HG02588 (cell line): ENCODE measurements at regions not wholly inside any gene's neighbourhood (a gene's known extent, or its start where the extent isn't known, plus 50 kb on each side); places are given as distances from the start of the nearest gene placed in this dataset.

Experiments used
- ATAC-seq: cut with Tn5 transposase; IDR thresholded peaks from one replicate; pipeline ENCODE4 v1.9.1; 2021; ENCODE audit warnings: mild to moderate bottlenecking, moderate library complexity; ENCODE audit not compliant: unreplicated experiment

DNA sequence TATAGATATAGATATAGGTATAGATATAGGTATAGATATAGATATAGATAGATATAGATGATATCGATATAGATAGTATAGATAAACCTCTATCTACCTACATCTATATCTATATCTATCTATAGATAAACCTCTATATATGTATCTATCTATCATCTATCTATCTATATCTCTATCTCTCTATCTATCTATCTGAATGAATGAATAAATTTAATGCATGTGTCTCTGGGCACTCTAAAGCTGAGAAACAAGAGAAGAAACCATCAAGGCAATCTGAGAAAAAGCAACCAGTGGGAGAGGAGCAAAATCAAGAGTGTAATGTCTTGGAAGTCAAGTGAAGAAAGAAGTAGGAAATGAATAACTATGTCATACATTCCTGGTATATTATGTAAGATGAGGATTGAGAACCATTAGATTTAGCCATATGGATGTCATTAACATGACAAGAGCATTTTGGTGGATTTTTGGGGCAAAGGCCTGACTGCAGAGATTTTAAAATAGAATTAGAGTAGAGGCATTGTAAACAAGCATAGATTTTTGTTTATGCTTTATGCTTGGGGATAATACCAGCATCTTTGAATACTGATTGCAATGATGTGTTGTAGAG, 1262.7 kb upstream of the MIR17HG start:
- no peak for ATAC-seq

DNA sequence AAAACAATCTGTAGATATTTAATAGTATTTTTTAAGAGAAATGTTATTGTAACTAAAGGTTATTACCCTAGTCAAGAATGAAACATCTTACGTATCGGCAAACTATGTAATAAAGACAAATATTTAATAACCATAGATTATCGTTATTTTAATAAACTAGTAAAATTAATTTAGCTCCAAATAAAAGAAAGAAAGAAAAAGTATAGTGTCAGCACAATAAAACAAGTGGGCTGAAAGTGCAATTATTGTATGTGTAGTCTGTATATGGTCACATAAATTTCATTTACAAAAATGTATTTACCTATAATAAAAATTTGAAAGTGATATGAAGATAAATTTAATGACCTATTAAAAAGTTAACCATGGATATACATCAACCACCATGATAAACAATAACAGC, 1258.4 kb upstream of the MIR17HG start:
- ATAC-seq = no peak

DNA sequence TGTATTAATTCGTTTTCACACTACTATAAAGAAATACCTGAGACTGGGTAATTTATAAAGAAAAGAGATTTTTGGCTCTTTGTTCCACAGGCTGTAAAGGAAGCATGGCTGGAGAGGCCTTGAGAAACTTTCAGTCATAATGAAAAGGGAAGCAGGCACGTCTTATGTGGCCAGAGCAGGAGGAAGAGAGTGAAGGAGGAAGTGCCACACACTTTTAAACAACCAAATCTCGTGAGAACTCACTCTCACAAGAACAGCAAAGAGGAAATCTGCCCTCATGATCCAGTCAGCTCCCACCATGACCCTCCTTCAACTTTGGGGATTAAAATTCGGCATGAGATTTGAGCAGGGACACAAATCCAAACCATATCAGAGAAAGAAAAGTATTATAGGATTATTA, 1255.9 kb upstream of the MIR17HG start:
- ATAC-seq = no peak

DNA sequence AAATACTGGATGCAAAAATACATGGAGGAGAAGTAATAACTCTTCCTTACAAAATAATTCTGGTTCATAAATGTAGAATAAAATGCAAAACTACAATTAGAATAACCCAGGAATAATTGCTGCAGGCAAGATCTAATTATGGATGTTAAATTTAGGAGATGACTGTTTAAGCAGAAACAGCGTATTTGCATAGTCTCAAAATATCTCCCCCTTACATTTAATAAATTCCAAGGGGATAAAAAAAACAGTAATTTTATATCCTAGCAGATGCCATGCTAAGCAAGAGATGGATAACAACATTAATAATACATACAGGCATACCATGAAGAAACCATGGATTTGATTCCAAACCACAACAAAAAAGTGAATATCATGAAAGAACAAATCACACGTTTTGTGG, 1253.1 kb upstream of the MIR17HG start:
- ATAC-seq = no peak

DNA sequence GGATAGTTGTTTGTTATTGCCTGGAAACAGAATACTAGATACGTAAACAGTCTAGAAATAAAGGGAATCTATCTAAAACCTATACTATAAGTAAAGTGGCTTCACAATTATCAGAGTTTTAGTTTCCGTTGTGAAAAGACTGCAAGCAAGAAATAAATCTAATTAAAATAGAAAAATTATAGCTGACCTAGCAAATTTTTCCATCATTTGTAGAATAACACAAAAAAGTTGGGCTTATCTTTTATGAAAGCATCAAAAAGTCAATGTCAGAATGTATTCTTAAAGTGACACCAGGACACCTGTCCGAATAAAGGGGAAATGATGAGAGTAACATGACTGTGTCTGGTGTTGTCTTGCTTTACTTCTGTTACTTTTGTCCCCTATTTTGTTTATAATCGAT, 1248.9 kb upstream of the MIR17HG start:
- ATAC-seq = no peak

DNA sequence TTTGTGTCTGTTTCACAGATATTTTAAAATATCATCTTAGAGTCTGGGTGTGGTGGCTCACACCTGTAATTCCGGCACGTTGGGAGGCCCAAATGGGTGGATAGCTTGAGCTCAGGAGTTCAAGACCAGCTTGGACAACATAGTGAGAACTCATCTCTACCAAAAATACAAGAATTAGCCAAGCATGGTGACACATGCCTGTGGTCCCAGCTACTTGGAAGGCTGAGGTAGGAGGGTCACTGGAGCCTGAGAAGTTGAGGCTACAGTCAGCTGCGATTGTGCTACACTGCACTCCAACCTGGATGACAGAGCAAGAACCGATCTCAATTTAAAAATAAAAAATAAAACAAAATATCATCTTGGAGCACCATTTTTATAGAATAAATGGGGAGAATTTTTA, 1247.6 kb upstream of the MIR17HG start:
- ATAC-seq = no peak

DNA sequence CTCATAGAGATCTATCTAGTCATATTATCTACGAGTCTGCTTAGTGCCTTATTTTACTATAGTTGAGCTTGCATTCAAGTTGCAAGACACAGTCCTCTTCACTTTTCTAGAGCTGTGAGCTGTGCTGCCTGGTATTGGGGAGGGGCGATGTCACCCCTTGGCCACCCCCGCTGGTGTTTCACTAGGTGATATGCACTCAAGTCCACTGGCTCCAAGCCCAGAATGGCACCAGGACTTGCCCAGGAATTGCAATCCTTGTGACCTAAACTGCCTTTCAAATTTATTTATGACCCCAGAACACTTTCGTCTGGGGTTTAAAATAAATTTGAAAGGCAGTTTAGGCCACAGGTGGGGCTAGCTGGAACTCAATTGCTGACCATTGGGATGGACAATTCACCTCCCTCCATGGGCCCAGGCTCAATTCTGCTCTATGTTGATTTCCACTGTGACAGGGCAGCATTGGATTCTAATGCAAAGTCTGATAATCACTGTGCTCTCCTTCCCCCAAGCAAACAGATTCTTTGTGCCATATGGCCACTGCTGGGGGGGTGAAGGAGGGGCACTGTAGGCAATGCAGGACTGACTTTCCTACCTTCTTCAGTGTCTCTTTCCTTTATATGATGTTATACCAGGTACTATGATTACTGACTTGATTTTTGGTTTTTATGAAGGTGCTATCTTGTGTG, 1244.2 kb upstream of the MIR17HG start:
- no peak for ATAC-seq

DNA sequence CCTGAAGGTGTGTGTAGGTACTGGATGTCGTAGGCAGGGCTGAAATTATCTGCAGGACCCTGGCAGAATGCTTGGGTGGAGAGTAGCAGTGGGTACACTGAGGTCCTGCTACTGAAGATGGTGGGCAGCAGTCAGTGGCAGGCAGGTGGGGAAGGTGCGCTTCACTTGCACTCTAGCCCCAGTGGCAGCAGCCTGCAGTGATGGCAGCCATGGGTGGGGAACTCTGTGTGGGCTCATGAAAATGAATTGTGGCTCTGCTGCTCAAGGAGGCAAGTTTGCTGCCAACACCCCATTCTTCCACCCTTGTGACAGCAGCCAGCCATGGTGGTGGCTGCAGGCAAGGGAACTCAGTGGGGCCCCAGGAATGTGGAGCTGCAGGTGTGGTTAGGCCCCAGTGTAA, 1242.7 kb upstream of the MIR17HG start:
- ATAC-seq = no peak

DNA sequence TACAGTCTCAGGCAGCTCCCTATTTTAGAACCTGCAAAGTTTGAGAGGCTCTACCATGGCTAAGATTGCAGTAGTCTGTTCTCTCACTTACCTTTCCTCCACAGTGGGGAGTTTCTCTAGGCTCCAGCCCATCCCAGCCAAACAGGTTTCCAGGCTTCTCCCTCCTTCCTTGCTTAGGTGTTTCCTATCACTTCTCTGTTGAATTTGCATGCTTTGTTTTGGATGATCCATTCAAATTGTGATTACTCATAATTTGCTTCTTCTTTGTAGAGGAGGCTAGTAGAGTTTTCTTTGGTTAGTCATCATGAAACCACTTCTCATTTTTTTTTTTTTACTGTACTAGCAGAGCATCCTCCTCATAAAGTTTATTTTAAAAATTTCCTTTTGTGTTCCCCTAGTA, 1242.2 kb upstream of the MIR17HG start:
- ATAC-seq = no peak

DNA sequence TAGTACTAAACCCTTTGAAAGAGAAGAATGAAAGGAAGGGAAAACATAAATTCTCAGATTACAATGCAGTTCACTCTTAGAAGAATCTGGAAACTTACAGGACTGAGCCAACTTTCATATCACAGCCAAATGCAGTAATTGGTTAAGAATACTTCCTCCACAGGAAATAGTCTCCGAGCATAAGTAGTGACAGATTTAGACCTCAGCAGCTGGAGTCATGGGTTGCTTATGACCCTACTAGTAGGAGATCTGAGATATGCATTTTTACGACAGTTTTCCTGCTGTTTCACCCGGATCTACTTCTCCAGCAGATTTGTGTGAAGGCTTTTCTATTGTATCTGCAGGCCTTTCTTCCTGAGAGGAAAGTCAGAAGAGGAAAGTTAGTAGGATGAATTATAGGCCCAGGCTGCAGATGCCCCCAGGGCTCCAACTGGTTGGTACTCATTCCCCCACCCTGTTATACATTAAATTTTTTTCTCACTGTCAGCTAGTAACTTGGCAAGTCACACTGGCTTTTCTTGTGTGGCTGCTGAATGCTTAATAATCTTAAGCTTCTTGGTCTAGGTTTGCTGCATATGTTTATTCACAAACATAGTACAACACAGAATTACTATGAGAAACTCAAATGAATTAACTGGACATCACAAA, 1241.5 kb upstream of the MIR17HG start:
- no peak for ATAC-seq

DNA sequence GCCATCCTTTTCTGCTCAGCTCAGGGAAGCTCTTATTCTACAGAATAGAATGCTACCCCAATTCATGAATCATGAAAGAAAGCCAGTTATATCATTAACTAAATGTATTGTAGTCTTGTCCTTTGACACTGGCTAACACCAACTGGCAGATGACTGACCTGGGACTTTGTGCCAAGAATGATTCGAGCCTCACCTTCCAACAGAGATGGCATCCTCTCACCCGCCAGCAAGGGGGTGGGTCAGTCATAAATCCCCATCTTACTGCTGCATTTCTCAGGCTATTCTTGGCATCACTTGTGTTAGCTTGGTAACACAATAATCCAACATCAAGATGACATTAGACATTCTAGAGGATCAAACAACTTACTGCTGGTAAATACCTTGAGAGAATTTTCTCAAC, 1239.8 kb upstream of the MIR17HG start:
- ATAC-seq = no peak

DNA sequence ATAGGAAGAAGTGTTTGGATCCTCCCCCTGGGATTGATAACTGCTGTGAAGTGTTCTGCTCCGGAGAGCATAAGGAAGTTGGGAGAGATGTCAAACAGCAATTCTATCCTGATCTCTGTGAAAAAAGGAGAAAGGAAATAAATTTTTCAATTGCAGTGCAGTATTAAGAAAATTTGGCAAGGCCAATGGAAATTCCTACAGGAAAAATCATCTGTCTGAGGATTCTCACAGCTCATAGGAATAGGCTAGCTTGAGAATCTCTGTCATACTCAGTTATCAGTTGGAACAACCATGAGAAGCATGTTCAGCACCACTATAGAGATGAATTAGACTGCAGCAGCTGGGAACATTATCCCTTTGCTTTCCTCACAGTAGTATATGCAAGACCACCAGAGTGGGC, 1238.9 kb upstream of the MIR17HG start:
- no peak for ATAC-seq

DNA sequence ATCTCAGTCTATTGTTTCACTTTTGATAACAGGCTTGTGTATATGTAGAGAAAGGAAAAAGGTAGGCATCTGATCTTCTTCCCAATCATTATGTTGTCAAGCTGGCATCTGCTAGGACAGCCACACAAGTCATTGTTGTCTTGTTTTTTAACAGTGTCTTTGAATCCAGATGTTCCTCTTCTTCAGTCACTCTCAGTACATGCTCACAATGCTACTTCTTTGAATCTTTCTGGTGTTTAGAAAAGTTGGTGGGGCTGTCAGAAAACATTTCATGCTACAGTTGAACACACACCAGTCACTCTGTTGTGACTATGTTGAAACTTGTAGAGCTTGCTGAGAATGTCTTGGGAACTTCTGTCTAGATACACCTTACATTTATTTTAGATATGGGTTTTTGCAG, 1231.4 kb upstream of the MIR17HG start:
- ATAC-seq = no peak

DNA sequence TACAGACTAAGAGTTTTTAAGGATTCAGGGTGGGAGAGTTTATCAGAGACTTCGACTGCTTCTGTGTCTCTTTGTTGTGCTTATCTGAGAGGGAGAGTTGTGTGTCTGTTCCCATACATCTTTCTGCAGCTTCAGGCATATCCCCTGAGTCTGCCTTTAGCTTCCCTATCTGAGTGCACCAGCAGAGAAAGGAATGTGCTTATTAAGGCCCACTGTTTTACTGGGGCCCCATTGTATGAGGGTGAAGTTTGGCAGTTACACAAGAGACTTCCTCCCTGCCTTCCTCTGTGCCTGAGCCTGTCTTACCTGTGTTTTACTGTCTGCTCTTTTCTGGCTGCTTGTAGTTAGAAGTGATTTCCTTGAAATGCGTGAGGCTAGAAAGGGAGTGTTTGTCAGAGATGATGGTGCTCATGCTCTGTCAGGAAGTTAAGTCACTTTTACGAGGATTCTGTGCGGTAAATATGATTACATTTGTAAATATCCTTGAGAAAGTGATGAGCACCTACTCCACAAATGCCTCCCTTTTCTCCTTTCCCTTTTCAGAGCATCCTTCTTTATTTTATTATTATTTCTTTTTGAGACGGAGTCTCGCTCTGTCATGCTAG, 1228.9 kb upstream of the MIR17HG start:
- ATAC-seq = no peak

DNA sequence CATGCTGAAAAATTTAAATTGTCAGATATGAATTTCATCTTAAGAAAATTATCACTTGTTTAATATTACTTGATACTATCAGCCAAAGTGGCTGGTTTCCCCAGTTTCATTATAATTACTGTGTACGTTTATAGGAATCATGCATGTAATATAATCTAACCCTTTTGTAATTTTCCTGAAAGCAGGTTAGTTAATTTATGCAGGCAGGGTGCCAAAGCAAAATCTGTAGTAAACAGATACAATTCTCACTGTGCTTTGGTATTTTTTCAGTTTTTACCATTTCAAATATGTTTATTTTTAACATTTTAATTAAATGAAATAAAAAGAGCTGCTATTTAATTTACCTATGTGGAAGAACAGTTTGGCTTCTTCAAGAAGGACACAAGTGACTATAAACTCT, 1227.5 kb upstream of the MIR17HG start:
- no peak for ATAC-seq

DNA sequence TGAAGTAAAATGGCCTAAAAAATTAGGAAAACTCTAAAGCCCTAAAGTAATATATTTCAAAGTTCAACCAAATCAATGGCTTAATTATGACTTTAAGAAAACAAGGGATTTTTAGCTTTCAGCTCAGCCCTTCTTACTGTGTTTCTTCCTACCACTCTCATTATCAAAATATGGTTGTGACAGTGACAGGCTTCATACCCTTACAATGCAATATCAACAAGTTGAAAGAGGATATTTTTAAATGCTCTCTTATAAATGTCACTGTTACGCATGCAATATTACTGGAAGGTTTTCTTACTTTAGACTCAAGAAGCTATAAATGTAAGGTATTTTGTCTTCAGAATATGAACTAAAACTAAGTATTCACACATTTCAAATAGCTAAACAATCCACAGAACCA, 1225.7 kb upstream of the MIR17HG start:
- ATAC-seq = no peak

DNA sequence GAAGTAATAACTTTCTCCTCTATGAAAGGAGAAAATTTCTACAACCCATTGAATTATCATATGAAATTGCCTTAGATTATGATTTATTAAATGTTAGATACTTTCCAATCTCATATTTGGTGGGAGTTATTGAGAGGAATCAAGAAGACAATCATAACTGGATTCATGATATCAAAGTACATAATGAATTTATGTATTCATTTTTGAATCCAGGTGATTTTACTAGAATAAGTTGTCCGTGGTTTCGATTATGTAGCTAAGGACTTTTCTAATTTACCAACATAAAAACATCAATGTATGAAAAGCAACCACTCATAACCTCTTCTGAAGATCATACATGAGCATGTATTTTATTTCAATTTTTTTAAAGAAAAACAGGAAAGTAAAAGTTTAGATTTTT, 1225.0 kb upstream of the MIR17HG start:
- no peak for ATAC-seq

DNA sequence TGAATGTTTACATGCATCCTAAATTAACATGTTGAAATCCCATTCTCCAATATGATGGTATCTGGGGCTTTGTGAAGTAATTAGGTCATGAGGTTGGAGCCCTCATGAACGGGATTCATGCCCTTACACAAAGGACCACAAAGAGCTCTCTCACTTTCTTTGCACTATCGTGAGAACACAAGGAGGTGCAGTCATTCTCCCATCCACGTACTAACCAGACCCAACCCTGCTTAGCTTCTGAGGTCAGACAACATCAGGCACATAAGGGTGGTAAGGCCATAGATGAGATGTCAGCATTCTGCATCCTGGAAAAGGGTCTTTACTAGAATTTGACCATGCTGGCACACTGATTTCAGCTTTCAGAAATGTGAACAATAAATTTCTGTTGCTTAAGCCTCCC, 1211.9 kb upstream of the MIR17HG start:
- no peak for ATAC-seq

DNA sequence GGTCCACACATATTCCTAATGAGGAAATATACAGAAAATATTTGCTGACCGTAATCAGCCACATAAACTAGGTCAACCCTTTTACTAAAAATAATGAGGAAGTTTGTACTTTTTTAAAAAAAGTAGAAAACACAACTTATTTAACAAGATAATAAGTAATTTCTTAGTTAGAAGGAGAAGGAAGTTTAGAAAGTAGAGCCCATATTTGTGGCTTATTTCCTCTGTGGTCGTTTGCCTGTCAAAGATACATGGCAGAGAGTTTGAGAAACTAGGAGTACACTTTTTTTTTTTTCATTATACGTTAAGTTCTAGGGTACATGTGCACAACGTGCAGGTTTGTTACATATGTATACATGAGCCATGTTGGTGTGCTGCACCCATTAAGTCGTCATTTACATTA, 1205.2 kb upstream of the MIR17HG start:
- no peak for ATAC-seq

DNA sequence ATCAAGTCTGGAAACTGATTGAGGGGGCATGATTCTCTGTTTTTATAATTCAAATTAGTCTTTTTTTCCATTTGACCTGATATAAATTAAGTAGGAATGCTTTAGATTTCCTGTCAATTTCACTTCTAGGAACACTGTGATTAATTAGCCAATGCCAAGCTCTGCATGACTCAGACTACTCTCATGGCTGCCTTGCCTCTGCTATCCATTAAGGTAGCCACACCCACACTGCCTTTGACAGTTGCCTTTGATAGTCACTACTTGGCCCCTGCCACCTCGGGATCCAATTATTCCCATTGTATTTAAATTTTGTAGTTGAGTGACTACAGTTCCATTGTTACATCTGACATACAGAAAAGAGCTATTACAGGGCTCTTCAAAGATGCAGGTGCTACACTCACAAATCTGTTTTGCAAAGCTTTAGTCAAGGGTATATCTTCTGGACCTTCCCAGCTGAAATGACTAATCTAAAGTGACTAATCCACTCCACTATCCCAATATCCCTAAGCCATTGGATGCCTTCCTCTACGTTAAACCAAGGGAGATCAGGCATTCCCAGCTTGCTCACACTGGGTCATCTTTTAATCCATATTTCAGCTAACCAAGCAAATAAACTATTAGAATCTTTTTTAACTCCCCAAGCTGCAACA, 1193.1 kb upstream of the MIR17HG start:
- no peak for ATAC-seq

DNA sequence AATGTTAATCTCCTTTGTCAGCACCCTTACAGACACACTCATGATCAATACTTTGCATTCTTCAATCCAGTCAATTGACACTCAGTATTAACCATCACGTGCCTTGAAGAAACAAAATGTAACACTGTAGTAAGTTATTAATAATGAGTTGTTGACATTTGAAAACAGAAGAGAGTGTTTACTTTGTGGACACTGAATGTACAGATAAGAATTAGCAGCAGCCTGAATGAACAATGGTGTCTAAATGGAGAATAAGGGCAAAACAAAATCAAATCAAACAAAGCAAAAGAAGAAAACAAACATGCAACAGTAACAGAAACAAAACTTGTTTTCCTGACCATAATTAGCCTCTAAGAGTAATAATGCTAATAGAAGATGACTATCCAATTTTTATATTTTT, 1191.1 kb upstream of the MIR17HG start:
- no peak for ATAC-seq

DNA sequence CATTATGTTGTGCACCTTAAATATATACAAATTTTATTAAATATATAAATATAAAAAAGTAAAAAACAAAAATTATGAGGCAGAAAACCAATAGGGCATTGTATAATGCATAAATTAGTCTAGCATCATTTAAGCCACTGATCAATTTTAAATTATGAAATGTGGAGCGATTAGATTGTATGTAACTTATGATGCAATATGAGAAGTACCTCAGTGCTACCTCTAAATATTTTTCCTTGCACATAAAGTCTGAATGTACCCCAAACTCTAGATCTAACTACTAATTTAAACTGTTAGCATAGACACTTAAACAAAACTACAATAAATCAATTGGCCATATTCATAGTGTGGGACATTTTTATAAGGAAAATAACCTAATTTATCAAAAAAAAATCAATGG, 1178.5 kb upstream of the MIR17HG start:
- no peak for ATAC-seq
